ACC112 (cell line): ENCODE measurements at regions not wholly inside any gene's neighbourhood (a gene's known extent, or its start where the extent isn't known, plus 50 kb on each side); places are given as distances from the start of the nearest gene placed in this dataset.
A peak's percentile ranks its signal among the peaks of the same experiment; 100 is the strongest.
"Not testable (repeated sequence)": the region's sequence is repeated elsewhere in the genome, so short reads cannot be mapped to it uniquely, and the experiment has no call there.

ENCODE experiments used
- H2AFZ ChIP-seq: fragments of 200-600 bp; sonication (generic); one replicate; pipeline ENCODE4 v1.6.0; 2017; ENCODE audit warnings: antibody characterized with exemption, low read length; ENCODE audit not compliant: unreplicated experiment
- H3K27ac ChIP-seq: fragments of 200-600 bp; sonication (generic); 2 replicates; pipeline ENCODE4 v1.5.1; 2014; ENCODE audit warnings: low read depth, mild to moderate bottlenecking, antibody characterized with exemption, low read length, moderate library complexity
- H3K27me3 ChIP-seq: fragments of 200-600 bp; sonication (generic); 2 replicates; pipeline ENCODE4 v1.6.1; 2014; ENCODE audit warnings: mild to moderate bottlenecking, antibody characterized with exemption, low read length, moderate library complexity, mixed read lengths; ENCODE audit not compliant: insufficient read depth
- H3K36me3 ChIP-seq: fragments of 200-600 bp; sonication (generic); 2 replicates; pipeline ENCODE4 v1.6.1; 2016; ENCODE audit warnings: mild to moderate bottlenecking, antibody characterized with exemption, low read length, moderate library complexity, mixed read lengths; ENCODE audit not compliant: insufficient read depth
- H3K4me1 ChIP-seq: fragments of 200-600 bp; sonication (generic); one replicate; pipeline ENCODE4 v1.6.1; 2016; ENCODE audit warnings: low read length, mixed read lengths; ENCODE audit not compliant: insufficient read depth, unreplicated experiment, control insufficient read depth
- H3K4me3 ChIP-seq: fragments of 200-600 bp; sonication (generic); 2 replicates; pipeline ENCODE4 v1.5.1; 2014; ENCODE audit warnings: mild to moderate bottlenecking, low read depth, low read length
- H3K79me2 ChIP-seq: fragments of 200-600 bp; sonication (generic); one replicate; pipeline ENCODE4 v1.6.0; 2016; ENCODE audit warnings: low read length; ENCODE audit not compliant: control insufficient read depth, unreplicated experiment, insufficient read depth

DNA sequence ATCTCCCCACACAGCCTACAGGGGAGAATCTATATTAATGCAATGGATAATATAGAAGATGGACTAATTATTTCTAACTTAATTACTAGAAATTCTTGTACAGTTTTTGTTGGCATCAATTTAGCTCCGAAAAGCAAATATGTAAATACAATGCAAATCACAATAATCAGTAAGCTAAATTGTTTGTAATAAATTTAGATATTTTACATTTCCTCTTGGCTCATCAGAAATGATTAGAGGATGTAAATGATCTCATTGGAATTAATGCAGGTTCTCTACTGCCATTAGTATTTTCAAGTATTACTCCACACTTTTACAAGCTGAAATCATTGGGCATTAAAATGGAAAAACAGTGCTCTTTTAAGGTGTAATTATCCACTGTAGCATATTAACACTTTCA is 741.8 kb upstream of the MIR17HG start:
- Histone ChIP-seq H3K4me3 (no peak overlapping the region), H3K36me3 (no peaks in the 10 kb centered on the region), H3K79me2 (no peaks in the 10 kb centered on the region), H2AFZ (no peak overlapping the region), H3K4me1 (no peaks in the 10 kb centered on the region), H3K27me3 (no peaks in the 10 kb centered on the region), H3K27ac (no peak overlapping the region)

DNA sequence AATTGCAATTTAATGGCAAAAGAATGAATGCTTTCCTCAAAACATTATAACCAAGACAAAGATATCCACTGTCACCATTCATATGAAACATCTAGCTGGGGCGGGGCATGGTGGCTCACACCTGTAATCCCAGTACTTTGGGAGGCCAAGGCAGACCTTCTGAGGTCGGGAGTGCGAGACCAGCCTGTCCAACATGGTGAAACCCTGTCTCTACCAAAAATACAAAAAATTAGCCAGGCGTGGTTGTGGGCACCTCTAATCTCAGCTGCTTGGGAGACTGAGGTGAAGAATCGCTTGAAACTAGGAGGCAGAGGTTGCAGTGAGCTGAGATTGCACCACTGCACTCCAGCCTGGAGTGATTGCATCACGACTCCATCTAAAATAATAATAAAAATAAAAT is 740.6 kb upstream of the MIR17HG start:
- not testable (repeated sequence) for H3K27ac ChIP-seq, H3K4me3 ChIP-seq, H3K36me3 ChIP-seq, H3K27me3 ChIP-seq, H3K4me1 ChIP-seq, H3K79me2 ChIP-seq, H2AFZ ChIP-seq

DNA sequence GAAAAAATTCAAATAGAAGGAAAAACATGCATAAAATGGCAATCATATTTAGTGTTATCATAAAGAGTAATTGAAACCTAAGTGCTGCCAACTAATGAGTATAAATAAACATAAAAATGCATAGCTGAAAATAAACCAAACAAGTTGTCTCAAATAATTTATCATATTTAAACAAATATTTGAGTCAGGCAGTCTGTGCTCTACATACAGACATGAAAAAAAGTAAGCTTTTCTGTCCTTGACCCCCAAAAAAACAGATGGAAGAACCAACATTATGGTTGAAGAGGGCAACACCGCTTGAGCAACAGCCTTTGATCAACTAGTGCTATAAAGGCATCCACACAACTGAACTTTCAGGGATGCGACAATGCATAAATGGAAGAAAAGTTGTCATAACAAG is 735.1 kb upstream of the MIR17HG start:
- no peak overlapping the region for H3K27ac ChIP-seq
- no peaks in the 10 kb centered on the region for H3K36me3 ChIP-seq
- no peaks in the 10 kb centered on the region for H3K4me1 ChIP-seq
- no peaks in the 10 kb centered on the region for H3K79me2 ChIP-seq
- no peak overlapping the region for H2AFZ ChIP-seq
- H3K27me3 ChIP-seq: no peaks in the 10 kb centered on the region
- H3K4me3 ChIP-seq: no peak overlapping the region

DNA sequence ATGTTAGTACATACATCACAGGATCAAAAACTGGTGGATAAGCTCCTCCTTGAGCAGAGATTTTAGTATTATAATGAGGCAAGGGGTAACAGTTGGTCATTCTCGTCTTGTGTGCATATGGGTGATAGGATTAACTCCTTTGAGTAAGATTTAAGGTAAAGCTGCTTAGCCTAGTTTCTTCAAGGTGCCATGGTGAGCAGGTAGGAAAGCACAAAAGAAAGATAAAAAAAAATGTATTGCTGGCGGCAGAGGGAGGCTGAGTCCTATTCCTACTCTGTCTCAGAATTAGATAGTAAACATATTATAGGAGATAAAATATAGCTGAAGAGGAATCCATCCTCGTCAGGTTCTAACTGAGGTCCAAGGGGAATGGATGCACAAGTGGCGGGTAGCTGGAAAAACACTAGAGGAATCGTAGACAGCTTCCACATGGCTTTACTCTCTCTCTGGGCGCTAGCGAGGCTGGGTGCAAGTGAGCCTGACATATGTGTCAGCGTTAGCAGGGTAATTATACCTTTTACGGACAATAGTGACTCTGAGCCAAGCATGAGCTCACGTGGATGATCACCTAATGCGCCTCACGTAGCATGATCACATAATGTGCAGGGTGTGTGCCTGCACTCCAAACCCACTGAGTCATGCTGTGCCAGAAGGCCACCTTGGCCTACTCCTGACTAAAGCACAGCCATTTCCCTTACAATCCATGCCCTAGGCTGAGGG is 734.3 kb upstream of the MIR17HG start:
- Histone ChIP-seq H3K4me1 (no peaks in the 10 kb centered on the region), H3K36me3 (no peaks in the 10 kb centered on the region), H3K4me3 (no peak overlapping the region), H2AFZ (no peak overlapping the region), H3K79me2 (no peaks in the 10 kb centered on the region), H3K27ac (no peak overlapping the region), H3K27me3 (no peaks in the 10 kb centered on the region)

DNA sequence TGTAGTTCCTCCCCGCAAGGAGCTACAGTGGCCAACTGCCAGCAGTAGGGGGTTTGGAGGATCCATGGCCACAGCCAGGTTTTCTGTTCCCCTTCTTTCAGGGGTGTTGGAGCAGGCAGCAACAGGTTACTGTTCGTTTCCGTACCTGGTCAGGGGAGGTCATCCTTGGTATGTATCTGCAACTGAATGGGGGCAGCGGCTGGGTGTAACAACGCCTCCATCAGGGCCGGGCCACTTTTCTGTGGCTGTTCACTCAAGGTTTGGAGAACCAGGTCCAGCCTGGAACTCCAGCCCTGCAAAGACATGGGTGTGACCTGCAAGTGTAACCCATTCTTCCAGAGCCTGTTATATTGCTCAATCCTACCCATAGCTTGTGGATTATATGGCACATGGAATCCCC is 732.3 kb upstream of the MIR17HG start:
- Histone ChIP-seq H3K4me1 (no peaks in the 10 kb centered on the region), H3K27me3 (no peaks in the 10 kb centered on the region), H3K27ac (no peak overlapping the region), H3K36me3 (no peaks in the 10 kb centered on the region), H3K4me3 (no peak overlapping the region), H3K79me2 (no peaks in the 10 kb centered on the region), H2AFZ (no peak overlapping the region)

DNA sequence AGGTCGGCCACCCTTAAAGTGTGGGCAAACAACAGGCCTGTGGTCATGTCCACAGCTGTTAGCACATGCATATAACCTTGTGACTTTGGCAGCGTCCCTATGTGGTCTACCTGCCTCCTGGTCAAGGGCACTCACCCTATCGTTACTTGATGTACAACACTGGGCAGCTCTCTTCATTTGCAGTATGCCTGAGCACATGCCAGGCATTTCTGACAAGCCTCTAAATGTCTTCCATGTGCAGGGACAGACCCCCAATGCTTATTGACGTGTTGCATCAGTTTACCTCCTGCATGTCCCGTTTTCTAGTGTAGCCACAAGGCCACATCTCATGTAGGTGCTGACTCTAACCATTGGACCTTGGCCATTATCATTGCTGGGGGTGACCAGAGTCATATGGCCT is 731.7 kb upstream of the MIR17HG start:
- no peak overlapping the region for H3K4me3 ChIP-seq
- no peaks in the 10 kb centered on the region for H3K79me2 ChIP-seq
- no peaks in the 10 kb centered on the region for H3K4me1 ChIP-seq
- no peak overlapping the region for H3K27ac ChIP-seq
- no peak overlapping the region for H2AFZ ChIP-seq
- no peaks in the 10 kb centered on the region for H3K36me3 ChIP-seq
- no peaks in the 10 kb centered on the region for H3K27me3 ChIP-seq

DNA sequence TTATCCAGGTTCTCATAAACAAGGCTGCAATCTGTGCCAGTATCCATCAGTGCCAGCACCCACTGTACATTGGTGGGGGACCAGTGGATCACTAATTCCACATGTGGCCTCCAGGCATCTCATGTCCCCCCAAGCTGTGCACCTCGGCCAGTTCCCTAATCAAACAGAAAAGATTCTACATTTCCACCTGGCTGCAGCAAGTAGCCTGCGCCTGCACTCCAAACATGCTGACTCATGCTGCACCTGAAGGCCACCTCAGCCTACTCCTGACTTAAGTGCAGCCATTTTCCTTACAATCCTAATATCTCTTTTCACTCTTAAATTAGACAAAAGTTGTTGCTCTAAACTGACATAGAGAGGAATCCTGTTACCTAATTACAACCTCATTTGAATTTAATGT is 729.4 kb upstream of the MIR17HG start:
- H3K27ac ChIP-seq: no peak overlapping the region
- no peaks in the 10 kb centered on the region for H3K36me3 ChIP-seq
- H3K27me3 ChIP-seq: no peaks in the 10 kb centered on the region
- no peaks in the 10 kb centered on the region for H3K79me2 ChIP-seq
- peaks cover 6% of the 10 kb centered on the region for H3K4me1 ChIP-seq
- no peak overlapping the region for H2AFZ ChIP-seq
- no peak overlapping the region for H3K4me3 ChIP-seq

DNA sequence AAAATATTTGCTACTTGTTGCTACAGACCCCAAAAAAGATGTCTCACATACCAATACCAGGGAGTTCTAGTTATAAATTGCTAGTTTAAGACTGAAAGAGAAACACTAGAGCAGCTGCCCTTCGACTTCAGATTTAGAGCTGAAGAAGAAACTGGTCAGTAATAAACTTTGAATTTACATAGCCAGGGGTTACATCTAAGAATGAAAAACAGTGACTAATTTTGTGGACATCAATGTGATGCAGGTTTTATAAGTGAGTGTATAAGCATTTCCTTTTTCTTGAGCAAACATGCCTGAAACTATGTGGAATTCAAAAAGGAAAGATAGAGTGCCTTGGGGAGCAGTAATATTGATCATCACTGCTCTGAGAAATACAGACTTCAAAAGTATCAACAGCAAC is 724.9 kb upstream of the MIR17HG start:
- H3K4me1 ChIP-seq: peaks cover 6% of the 10 kb centered on the region
- no peaks in the 10 kb centered on the region for H3K27me3 ChIP-seq
- no peak overlapping the region for H3K4me3 ChIP-seq
- H3K79me2 ChIP-seq: no peaks in the 10 kb centered on the region
- H2AFZ ChIP-seq: peak overlapping the region; percentile 77
- peak overlapping the region; percentile 38 for H3K27ac ChIP-seq
- H3K36me3 ChIP-seq: no peaks in the 10 kb centered on the region

DNA sequence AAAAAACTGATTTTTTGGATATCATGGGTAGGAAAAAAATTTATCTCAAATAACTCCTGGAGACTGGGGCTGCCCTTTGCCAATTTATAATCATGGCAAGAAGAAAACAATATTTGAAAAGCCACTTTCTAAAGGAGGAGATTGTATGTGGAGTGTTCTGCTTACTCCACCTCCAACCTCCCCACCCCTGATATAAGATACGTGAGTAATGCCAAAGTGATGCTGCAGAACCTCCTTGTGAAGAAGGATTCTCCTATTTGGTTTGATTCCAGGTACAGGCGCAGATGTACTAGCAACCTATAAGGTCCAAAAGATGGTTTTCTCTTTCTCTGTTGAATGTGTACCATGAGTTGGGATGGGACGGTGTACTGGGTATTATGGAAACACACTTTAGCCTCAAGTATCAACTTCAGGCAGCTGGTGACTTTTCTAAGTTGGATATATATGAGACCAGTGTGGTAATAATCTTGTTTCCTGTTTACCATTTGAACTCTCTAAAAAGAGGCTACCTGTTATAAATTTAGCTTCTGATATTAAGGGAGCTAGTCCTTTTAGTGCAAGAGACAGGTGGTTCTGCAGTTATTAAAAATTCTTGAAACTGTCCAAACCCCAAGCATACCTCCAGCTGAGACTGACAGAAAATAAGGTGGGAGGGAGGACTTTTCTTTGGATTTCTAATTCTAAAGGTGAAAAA is 724.0 kb upstream of the MIR17HG start:
- H3K4me3 ChIP-seq: no peak overlapping the region
- no peaks in the 10 kb centered on the region for H3K79me2 ChIP-seq
- H3K36me3 ChIP-seq: no peaks in the 10 kb centered on the region
- H3K27me3 ChIP-seq: no peaks in the 10 kb centered on the region
- no peak overlapping the region for H2AFZ ChIP-seq
- H3K27ac ChIP-seq: peak overlapping the region; percentile 38; the same call in 1 of the 2 replicates
- peaks cover 6% of the 10 kb centered on the region for H3K4me1 ChIP-seq

DNA sequence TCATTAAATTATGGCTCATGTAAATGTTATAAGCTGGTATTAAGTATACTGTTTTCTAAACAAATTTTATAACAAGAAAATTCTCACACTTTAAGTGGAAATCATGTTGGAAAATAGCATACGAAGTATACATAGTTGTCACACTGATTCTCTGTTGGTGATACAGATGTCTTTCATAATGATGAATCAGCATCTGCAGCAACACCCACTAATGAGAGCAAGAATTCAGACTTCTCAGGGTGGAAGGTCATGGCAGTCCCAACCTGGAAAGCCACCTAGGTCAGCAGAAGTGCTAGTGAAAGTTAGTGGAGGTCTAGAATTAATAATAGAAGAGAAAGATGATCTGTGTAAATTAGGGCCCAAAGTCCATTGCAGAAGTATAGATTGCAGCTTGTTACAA is 719.7 kb upstream of the MIR17HG start:
- H3K4me3 ChIP-seq: no peak overlapping the region
- H3K79me2 ChIP-seq: no peaks in the 10 kb centered on the region
- no peak overlapping the region for H3K27ac ChIP-seq

DNA sequence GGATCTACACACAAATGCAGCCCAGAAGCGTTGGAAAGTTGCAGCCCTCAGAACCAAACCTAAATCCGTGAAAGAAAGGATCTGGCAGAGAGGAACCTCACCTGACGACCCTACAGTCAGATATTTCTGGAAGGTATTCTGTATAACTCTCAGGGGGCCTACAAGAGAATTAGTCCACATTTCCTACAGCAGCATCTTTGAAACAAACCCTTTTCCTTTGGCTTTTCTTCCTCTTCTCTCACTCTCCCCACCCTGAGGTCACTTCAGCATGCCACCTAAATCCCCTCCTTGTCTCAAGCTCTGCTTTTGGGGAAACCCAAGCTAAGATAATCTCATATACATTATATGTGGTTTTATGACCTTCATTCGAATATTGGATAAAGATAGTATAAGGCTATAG is 719.0 kb upstream of the MIR17HG start:
- Histone ChIP-seq H3K36me3 (no peaks in the 10 kb centered on the region), H2AFZ (no peak overlapping the region), H3K4me3 (no peak overlapping the region), H3K27me3 (no peaks in the 10 kb centered on the region), H3K79me2 (no peaks in the 10 kb centered on the region), H3K4me1 (no peaks in the 10 kb centered on the region), H3K27ac (no peak overlapping the region)

More for the DNA sequence above, 719.7 kb upstream of the MIR17HG start:
- no peaks in the 10 kb centered on the region for H3K27me3 ChIP-seq
- no peaks in the 10 kb centered on the region for H3K36me3 ChIP-seq
- H2AFZ ChIP-seq: no peak overlapping the region
- H3K4me1 ChIP-seq: no peaks in the 10 kb centered on the region
